GM15510 (cell line): ENCODE measurements at regions not wholly inside any gene's neighbourhood (a gene's known extent, or its start where the extent isn't known, plus 50 kb on each side); places are given as distances from the start of the nearest gene placed in this dataset.

Experiments
- POLR2A ChIP-seq: IDR thresholded peaks from 3 replicates; pipeline ENCODE4 v1.6.1; 2011; ENCODE audit warnings: borderline replicate concordance; ENCODE audit not compliant: insufficient read length; ENCODE audit errors: extremely low read depth

GRCh38 chr2:41668529-41668928, 379.3 kb upstream of the PKDCC start:
- TF ChIP-seq POLR2A = no peak

- TF ChIP-seq POLR2A = no peak
Measured at GRCh38 chr2:41678639-41679038, 369.2 kb upstream of the PKDCC start.

- TF ChIP-seq POLR2A = no peak
Measured at GRCh38 chr2:41686156-41686555, 361.7 kb upstream of the PKDCC start.

GRCh38 chr2:41691561-41691960, 356.3 kb upstream of the PKDCC start:
- TF ChIP-seq POLR2A = no peak

GRCh38 chr2:41694536-41695049, 353.2 kb upstream of the PKDCC start:
- no peak for TF ChIP-seq POLR2A

- no peak for TF ChIP-seq POLR2A
Measured at GRCh38 chr2:41695198-41696113, 352.4 kb upstream of the PKDCC start.

GRCh38 chr2:41697389-41697788, 350.4 kb upstream of the PKDCC start:
- TF ChIP-seq POLR2A = no peak

DNA sequence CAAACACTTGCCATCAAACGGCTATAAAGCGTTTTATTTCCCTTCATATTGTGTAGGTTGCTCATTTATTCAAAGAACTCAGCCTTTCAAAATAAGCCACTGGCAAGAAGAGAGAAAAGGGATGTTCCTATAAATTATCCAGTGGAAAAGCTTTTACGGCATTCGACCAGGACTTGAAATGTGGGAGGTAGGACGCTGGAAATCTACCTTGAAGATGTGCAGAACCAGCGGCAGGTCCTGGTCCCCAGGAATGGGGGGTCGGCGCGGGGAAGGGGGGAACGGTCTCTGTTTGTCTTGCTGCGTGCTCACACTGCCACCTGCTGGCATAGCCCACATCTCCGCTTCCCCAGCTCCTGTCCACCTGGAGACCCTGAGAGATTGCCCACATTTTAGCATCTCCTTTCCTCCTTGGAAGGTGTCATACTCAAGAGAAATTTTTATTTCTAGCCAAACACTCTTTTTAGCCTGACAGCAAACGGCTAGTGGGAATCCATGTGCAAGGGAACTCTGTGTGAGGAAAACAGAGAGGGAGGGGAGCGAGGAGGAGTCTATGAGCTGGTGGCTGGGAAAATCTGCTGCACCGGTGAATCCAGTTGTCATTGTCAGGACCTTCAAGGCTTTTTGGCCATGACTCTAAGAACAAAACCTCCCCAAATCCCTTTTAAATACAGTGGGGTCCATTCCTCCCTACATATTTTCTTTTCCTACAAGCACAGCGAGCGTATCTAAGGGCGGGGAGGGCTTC, 349.0 kb upstream of the PKDCC start:
- TF ChIP-seq POLR2A = no peak

DNA sequence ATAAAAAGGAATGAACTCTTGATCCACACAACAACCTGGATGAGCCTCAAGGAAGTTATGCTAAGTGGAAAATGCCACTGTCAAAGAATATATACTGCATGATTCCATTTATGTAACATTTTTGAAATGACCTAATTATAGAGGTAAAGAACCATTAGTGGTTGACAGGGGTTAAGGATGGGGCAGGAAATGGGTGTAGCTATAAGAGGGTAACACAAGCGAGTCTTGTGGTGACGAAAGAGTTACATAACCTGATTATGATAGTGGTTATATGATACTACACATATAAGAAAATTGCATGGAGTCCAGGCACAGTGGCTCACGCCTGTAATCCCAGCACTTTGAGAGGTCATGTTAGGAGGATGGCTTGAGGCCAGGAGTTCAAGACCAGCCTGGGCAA, 346.6 kb upstream of the PKDCC start:
- no peak for TF ChIP-seq POLR2A

DNA sequence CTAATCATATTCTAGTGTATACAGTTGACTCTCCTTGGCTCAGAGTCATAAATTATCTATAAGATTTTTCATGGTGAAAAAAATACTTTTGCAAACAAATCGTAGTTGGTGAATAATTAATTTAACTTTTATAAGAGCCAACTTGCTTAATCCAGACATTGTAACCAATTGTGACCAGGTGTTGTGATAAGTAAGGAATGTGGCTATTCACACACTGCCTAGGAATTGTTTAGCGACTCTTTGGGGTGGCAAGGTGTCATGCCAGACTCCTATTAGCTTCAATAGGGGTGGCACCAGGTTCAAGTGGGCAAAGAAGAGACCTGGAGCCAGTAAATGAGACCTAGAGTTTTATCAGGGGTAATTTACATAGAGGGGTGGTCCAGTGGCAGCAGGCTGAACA, 344.7 kb upstream of the PKDCC start:
- no peak for TF ChIP-seq POLR2A

GRCh38 chr2:41705634-41706033, 342.2 kb upstream of the PKDCC start:
- no peak for TF ChIP-seq POLR2A

- no peak for TF ChIP-seq POLR2A
Measured at GRCh38 chr2:41706286-41706685, 341.5 kb upstream of the PKDCC start.

- no peak for TF ChIP-seq POLR2A
Measured at GRCh38 chr2:41707790-41708451, 339.9 kb upstream of the PKDCC start.

DNA sequence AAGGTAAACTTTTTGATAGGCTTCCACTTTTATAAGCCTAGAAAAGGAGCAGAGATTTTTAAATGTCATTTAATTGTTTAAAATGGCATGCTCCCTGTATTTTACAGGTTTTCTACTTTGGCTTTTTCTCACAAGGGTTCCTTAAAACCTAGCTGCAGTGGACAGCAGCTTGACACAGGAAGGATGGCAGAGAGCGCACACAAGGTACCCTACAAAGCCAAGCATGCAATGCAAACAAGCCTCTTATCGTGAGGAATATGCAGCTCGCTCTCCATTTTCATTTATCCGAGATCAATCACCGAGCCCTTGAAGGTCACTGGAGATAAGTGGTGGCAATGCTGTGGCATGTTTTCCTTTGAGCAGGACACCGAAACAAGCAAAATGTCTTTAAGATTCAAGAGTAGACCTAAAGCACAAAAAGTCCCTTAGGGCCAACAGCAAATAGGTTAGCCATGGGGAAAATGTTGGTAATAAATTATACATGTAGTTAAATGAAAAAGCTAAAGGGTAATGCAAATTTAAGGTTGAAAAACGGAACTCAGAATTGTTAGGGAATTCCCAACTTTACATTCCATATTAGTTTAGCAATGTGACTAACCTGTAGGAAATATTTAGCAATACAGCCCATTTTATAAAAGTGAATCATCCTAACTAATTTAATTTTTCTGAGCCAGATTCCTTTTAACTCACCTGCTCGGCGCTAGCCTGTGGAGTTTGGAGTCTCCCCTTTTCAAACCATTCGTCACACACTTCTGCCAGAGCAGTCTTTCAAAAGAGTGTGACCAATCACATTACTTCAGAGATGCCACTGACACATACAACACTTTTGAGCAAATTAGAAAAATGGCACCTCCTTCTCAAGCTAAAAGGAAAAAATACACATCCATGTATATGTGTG, 337.9 kb upstream of the PKDCC start:
- TF ChIP-seq POLR2A = no peak
